HG03439 (cell line): ENCODE measurements at regions not wholly inside any gene's neighbourhood (a gene's known extent, or its start where the extent isn't known, plus 50 kb on each side); places are given as distances from the start of the nearest gene placed in this dataset.

Source experiments
- ATAC-seq: cut with Tn5 transposase; IDR thresholded peaks from one replicate; pipeline ENCODE4 v1.9.1; 2021; ENCODE audit warnings: mild to moderate bottlenecking, moderate library complexity; ENCODE audit not compliant: unreplicated experiment

- ATAC-seq = no peak
Measured at GRCh38 chr6:129920103-129920798, 59.1 kb upstream of the TMEM244 start.

- ATAC-seq = no peak
Measured at GRCh38 chr6:129911732-129912131, 50.6 kb upstream of the TMEM244 start.
